H1 (cell line): ENCODE measurements at regions not wholly inside any gene's neighbourhood (a gene's known extent, or its start where the extent isn't known, plus 50 kb on each side); places are given as distances from the start of the nearest gene placed in this dataset.

ENCODE experiments used
- BCL11A ChIP-seq, 2 experiments: IDR thresholded peaks; one replicate each; pipeline ENCODE4 v1.6.1; 2011; ENCODE audit warnings: low read depth in 2 of 2, low read length in 2 of 2, mild to moderate bottlenecking in 2 of 2
- CHD7 ChIP-seq: fragments of 300-600 bp; sonication (generic); IDR thresholded peaks from 2 replicates; pipeline ENCODE4 v1.7.1; 2012; ENCODE audit warnings: low read length, moderate library complexity, mild to moderate bottlenecking, inconsistent platforms; ENCODE audit not compliant: insufficient replicate concordance
- EGR1 ChIP-seq: IDR thresholded peaks from 2 replicates; pipeline ENCODE4 v1.6.1; 2011; ENCODE audit warnings: low read depth, low read length, borderline replicate concordance
- RAD21 ChIP-seq, 2 experiments: IDR thresholded peaks in 1 of 2; conservative IDR thresholded peaks in 1 of 2; 2 replicates each; pipeline ENCODE4 v1.6.1; 2011; ENCODE audit warnings: low read depth in 2 of 2, low read length in 2 of 2, improper control_type of control experiment in 1 of 2, inconsistent platforms in 1 of 2, mild to moderate bottlenecking in 1 of 2, moderate library complexity in 1 of 2

DNA sequence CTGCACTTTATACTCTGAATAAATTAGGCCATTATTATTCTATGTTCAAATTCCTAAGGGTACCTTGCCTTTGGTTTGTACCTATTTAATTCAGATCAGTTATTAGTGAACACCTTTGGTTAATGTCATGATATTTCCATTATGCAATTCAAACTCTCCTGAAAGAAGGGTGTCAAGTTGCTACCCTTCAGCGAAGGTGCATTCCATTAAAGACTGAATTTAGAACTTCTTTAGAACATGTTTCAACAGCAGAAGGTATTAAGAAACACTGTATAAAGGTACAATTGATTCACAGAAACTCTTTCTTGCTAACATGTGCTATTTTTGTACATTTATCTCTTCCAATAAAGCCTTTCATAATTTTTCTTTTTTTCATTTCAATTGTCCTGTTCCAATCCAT is 1545.4 kb upstream of the PCDH10 start (continued):
- no peak for TF ChIP-seq CHD7
- TF ChIP-seq EGR1, result no peak
- TF ChIP-seq RAD21 (IDR thresholded peaks at IDR 0.05 in 1 of 2, conservative IDR thresholded peaks at IDR 0.05 in 1 of 2; ENCODE audit: low read depth in 2 of 2, low read length in 2 of 2), result no peak
- TF ChIP-seq BCL11A (IDR thresholded peaks at IDR 0.05; ENCODE audit: low read depth in 2 of 2, low read length in 2 of 2), result no peak
